ENCODE measurements at regions not wholly inside any gene's neighbourhood (a gene's known extent, or its start where the extent isn't known, plus 50 kb on each side); places are given as distances from the start of the nearest gene placed in this dataset.
"Not testable (repeated sequence)": the region's sequence is repeated elsewhere in the genome, so short reads cannot be mapped to it uniquely, and the experiment has no call there.

DNA sequence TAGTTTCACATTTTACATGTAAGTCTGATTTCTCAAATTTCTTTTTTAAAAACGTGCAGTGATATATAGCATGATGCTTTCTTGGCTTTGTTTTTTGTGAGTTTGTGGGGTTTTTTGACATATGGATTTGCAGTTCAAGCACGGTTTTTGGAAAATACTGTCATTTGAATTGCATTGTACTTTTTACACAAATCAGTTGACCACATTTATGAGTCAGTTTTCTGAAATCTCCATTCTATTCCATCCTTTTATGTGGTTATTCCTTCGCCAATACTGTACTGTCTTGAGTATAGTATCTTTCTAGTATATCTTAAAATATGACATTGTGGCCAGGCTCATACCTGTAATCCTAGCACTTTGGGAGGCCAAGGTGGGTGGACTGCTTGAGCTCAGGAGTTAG is 890.0 kb upstream of the CITED2 start:
- DNase-seq (ENCODE audit: low read depth) = no peak

DNA sequence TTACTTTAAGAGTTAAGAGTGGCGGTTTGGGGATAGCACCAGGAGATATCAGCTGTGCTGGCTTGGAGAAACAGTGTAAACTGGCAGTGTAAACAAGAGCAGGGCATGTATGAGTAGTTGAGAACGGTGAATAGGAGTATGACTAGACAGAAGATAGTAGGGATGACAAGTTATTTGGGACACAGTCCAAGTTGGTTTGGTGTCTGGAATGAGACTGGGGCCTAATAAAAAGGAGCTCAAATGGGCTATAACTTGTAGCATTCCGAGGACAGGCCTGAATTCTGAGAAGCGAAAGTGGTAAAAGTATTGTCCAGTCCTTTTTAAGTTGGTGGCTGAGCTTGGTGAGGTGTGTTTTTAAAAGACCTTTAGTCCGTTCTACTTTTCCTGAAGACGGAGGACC is 883.9 kb upstream of the CITED2 start:
- not testable (repeated sequence) for DNase-seq (ENCODE audit: low read depth)

DNA sequence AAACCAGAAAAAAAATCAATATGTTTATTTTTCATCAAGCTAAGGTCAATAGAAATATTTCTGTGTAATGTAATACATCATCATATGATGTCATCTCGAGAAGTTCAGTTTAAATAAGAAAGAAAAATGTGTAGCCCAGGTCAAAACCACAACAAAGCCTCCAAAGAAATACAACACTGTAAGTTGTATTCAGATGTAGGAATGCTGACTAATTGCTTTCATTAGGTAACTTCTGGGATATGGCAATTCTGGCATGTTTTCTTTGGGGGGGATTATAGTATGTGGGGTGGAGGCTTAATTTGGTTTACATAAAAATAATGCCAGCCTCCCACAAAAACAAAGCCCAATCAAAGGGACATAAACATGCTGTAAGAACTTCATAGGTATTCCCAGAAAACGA is 881.8 kb upstream of the CITED2 start:
- DNase-seq (ENCODE audit: low read depth) = no peak

DNA sequence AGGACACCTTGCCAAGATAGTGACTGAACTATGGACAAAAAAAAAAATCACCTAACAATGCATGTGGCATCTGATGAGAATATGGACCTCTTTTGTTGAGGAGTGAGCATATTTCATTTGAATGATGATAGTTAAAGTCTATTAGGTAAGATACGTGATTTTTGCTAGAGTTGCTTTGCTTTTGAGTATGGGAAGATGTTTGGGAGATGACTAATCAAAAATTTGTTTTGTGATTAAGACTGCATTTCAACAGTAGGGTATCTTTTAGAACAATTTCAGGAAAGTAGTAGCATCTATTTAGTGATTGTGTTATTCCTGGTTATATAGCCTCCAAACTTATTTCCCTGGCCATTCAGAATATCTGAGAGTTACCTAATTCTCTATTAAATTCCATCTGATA is 878.6 kb upstream of the CITED2 start:
- no peak for DNase-seq (ENCODE audit: low read depth)

DNA sequence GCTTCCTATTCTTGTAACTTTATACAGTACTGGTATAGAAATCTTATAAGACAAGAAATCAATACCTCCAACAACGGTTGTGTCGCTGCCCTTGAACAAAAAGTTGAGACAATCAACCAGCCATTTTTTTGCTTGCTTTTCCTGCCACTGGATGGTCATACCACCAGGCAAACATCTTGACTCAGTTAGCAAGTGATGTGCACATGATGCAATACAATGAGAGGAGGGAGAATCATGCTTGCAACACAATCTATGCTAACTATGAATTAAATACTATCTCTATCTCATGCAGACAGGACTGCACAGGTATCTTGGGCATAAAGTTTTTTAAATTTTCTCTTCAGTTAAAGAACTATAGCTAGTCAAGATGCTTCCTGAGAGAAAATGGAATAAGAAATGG is 877.7 kb upstream of the CITED2 start:
- no peak for DNase-seq (ENCODE audit: low read depth)

DNA sequence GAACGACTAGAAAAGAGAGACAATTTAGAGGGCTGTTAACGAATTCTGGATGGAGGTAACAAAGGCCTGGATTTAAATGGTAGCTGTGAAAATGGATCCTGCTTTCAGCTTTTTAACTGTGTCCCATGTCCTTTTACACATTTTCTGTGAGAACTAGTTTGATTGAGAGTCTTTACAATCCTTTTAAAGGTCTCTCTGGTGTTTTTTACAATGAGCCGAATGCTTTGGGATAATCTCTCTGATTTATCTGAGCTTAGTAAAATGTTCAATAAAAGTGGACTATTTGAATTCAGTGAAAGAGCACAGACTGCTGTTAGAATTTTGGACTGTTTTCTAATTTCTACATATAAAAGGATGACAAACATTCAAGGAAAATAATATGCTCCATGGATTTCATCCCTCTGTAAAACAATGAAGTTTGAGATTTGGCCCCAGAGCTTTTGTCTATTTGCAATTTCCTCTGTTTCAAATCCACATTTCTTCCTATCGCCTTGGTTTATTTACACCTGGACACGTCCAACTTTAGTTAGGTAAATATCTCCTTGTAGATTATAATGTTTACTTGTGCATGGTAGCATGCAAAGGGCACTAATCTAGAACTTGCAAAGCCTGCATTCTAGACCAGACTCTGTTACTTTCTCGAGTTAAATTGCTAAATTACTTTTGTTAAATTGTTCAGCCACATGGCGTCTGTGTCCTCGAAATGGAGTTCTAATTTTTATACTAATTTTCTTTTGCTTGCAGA is 871.0 kb upstream of the CITED2 start:
- no peak for DNase-seq (ENCODE audit: low read depth)

DNA sequence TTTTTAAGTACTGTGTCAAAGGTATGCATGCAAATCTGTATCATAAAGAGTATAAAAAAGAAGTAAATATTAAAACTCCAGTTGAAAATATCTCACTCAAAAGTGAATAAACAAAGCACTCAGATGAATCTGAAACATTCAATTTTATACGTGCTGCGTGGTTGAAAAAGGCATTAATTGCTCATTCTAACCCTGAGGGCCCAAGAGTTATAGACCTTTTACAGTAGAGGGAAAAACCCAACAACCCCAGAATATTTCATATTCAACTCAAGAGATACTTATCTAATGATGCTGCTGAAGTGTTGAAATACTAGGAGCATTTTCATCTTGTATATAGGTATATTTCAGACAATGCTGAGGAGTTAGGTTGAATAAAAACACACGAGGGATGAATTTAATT is 862.8 kb upstream of the CITED2 start:
- DNase-seq (ENCODE audit: low read depth) = no peak

DNA sequence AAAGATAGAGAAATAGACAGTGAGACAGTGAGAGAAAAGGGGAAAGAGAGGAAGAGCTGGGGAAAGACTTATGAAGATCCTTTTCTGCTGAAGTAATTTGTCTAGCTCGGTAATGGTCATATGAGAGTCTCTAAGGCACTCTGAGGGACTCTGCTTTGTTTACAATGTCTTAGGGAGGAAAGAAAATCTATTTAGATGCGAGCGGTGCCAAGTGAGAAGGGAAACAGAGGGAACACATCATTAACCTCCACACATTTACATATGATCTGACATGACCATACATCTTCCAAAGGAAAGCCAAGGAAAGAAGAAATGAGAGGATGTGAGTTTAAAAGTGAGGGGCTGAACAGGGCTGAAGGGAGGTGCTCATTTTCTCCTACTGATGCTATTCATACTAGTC is 862.3 kb upstream of the CITED2 start:
- DNase-seq (ENCODE audit: low read depth) = no peak

DNA sequence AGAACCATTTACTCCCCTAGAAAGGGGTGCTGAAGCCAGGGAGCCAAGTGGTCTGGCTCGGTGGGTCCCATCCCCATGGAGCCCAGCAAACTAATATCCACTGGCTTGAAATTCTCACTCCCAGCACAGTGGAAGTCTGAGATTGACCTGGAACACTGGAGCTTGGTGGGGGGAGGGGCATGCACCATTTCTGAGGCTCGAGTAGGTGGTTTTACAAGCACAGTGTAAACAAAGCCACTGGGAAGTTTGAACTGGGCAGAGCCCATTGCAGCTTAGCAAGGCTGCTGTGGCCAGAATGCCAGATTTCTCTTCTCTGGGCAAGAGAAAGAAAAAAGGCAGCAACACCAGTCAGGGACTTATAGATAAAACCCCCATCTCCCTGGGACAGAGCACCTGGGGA is 855.8 kb upstream of the CITED2 start:
- no peak for DNase-seq (ENCODE audit: low read depth)

DNA sequence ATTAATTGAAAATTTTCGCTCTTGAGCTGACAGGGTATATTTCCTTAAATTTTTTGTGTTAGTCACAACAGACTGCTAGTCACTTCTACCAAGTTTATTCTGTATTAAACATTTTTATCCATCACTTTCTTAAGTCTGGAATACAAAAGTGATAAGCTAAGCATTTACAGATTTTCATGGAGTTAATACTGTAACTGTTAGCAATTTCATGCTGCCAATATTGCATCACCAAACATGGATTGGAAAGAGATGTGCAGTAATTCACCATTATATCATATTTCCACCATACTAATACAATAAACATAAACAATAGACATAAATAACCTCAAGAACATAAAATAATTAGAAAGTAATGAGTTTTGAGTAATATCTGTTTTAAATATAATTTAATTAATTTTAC is 854.0 kb upstream of the CITED2 start:
- no peak for DNase-seq (ENCODE audit: low read depth)

DNA sequence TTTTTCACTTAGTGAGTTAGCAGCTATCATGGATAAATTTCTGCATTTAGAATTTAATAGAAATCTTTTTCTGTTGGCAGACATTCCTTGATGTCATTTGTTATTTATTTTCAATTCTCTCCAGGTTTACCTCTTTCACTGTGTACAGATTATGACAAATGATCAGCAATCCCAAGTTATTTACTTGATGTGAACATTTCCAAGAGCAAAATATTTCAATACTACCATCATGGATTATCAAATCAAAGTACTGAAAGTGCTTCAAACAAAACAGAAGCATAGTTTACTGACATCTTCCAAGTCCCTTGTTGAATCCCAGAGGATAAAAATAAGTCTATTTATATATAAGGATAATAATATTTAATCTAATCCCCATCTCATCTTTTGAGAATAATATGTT is 852.2 kb upstream of the CITED2 start:
- DNase-seq (ENCODE audit: low read depth) = no peak

DNA sequence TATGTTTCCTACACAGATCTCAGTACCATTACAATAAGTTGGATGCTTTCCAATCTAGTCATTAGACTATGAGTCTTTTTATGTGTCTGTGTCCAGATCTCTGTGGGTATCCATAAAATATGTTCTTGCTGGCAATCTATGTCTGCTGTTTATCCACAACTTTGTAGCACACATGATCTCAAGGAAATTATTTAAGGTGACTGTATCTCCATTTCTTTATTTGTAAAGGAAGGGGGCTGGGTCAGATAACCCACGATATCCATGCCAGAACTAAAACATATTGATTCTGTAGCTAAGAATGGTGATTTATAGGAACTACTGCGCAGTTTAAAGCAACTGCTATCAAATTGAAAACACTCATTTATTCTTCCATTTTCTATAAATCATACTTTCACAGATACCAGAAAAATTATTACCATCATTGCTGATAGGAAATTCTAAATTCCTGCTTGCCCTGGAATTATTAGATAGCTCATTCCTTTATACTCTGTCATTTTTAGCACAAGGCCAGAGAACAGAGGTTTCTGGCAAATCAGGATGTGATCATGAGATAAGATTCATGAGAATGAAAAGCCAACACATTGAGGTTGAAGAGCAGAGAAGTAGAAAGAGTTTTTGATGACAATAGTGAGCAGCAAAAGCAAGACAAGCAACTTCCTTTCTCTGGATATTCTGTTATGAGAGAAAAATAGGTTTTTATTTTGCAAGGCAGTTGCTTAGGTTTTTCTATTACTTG is 851.4 kb upstream of the CITED2 start:
- DNase-seq (ENCODE audit: low read depth) = no peak

DNA sequence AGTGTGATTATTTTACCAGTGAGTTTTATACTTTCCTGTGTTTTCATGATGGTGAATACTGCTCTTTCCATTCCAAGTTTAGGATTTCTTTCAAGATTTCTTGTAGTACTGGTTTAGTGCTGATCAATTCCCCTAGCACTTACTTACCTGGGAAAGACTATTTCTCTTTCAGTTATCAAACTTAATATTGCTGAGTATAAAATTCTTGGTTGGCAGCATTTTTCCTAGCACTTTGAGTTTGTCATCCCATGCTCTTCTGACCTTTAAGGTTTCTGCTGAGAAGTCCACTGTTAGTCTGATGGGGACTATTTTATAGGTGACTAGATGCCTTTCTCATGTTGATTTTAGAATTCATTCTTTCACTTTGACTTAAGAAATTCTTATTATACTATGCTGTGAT is 842.8 kb upstream of the CITED2 start:
- DNase-seq (ENCODE audit: low read depth) = no peak

DNA sequence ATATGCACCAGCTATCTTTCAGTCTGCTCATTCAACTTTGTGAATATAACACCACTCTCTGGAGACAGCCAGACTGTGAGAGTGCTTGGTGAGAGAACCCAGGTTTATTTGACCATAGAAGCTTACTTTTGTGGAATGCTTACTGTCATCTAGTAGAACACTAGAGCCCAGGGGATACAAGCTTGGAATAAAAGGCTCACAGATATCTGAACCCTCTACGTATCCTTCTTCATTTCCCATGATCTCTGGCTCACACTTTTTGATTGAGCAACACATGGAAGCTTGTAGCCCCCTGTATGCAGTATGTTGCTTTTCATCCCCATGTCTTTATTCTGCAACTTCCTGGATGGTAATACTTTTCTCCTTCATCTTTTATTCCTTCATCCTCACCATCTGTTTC is 835.3 kb upstream of the CITED2 start:
- DNase-seq (ENCODE audit: low read depth) = no peak

DNA sequence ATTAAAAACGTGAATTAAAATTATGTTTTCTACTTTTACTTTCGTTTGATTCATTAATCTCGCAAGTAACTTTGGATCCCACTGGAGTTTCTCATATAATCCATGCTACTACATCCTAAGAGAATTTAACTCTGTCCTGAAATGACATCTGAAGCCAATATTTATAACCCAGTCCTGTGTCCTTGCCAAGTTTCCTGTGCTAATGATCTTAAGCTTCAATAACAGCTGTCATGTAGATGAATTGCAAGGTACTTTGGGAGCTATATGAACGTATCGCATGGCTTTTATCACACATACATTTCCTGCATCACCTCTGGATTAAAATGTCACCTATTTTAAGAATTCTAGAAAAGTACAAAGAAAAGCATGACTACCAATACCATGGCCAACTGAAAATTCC is 833.8 kb upstream of the CITED2 start:
- no peak for DNase-seq (ENCODE audit: low read depth)

DNA sequence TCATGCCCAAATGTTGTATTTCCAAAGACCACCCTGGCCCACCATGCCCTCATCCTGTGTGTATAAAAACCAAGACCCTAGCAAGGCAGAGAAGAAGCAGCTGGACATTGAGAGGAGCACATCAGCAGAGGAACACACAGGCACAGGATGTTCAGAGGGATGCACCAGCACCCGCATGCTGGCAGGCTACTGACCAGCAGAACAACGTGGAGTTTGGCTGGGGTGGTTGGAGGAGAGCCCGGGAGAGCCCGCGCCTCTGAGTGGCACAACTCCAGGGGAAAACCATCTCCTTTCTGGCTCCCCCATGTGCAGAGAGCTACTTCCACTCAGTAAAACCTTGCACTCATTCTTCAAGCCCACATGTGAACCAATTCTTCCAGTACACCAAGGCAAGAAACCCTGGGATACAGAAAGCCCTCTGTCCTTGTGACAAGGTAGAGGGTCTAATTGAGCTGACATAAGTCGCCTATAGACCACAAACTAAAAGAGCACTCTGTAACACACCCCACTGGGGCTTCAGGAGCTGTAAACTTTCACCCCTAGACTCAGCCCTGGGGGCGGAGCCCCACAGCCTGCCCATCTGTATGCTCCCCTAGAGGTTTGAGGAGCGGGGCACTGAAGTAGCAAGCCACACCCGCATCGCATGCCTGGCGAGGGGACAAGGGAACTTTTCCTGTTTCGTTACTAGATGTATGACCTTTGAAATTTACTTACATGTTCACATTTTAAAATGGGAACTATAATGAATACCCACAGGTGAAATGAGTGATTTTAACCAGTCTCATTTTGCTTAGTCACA is 831.5 kb upstream of the CITED2 start:
- no peak for DNase-seq (ENCODE audit: low read depth)

DNA sequence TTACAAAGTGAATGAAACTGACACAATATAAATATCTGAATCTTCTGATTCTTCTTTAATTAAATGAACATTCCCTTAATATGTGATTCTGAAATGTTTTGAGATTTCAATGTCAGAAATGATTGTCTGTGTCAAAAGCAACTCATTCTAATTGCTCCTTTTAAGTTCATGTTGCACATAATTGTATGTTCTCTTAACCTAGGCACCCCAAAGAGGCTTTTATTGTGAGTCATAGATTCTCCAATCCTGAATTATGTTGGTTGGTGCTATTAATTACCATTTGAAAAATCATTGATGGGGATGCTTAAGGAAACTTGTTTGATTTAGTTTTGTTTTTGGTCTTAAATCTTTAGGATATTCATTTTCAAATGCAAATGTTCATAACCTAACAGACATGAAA is 829.7 kb upstream of the CITED2 start:
- DNase-seq (ENCODE audit: low read depth) = no peak

DNA sequence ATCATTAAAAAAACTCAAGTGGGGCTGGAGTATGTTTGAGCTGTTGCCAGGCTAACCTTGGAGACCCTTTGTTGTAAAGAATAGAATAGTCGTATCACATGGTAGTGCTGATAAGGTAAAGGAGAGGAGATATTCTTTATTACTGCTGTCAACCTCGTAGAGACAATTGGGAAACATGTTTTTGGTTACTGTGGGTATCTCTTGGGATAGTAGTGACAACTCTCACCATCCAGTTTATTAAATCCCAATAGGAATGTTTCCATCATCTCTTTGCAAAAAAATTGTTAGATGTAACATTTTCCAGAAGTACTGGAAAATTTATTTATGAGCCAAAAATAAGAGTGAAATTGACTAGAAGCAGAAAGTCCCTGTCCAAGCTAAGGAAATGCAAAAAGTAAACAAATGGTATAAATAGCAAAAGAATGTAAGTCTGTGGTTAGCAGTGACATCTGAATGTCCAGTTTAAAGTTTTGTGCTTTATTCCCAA is 829.3 kb upstream of the CITED2 start:
- DNase-seq (ENCODE audit: low read depth) = no peak

DNA sequence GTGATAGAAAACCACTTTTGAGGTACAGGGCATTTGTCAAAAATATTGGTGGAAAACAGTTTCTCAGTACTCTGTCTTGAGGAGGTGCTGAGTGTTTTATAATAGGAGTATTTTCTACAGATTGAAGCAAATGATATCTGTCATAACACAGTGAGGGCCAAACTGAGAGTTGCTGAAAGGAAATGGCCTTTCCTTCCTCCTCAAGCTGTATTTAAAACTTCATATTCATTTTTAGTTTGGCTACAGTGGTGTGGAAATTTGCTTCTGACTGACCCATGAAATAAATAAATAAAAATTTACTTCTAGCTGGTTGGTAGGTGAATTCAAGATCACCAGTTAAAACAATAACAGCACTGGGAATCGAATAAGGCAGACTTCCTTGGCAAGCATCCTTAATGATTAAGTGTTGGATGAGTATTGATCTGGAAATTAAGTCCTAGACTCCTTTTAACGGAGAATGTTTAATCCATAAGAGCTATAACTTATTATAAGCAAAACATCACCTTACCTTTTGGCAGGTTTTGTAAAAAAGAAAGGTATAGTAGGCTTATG is 828.6 kb upstream of the CITED2 start:
- no peak for DNase-seq (ENCODE audit: low read depth)

DNA sequence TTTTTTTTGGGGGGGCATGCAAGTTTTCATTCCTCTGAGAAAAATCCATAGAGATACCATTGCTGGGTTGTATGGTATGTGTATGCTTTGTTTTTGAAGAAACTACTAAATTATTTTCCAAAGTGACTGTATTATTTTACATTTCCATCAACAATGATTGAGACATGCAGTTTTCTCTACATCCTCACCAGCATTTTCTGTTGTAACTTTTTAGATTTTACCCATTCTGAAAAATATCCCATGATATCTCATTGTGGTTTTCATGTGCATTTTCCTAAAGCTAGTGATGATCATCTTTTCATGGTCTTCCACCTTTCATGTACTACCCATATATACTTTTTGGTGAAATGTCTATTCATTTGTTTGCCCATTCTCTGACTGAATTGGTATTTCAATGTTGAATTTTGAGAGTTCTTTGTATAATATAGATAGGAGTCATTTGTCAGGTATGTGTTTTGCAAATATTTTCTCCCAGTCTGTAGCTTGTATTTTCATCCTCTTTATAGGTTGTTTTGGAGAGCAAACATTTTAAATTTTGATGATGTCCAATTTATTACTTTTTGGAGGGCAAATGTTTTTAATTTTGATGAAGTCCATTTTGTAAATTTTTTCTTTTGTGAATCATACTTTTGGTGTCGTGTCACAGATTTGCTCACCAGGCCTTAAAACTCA is 827.5 kb upstream of the CITED2 start:
- DNase-seq (ENCODE audit: low read depth) = no peak

DNA sequence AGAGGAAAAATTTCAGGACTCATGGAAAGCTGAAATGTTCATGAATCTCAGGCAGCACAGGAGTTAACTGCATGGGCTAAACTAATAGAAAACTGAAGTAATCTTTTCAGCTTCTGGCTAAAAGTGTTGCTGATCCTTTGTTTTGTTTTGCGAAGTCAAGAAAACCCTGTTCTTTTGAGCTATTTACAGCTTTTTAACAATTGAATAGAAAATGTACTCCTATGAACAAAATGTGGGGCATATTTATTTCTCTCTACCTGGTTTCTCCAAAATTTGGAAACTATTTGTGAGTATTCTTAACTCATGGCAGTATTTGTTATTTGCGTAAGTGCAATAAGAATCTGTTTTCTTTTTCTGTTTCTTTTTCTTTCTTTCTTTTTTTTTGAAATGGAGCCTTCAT is 818.8 kb upstream of the CITED2 start:
- no peak for DNase-seq (ENCODE audit: low read depth)

DNA sequence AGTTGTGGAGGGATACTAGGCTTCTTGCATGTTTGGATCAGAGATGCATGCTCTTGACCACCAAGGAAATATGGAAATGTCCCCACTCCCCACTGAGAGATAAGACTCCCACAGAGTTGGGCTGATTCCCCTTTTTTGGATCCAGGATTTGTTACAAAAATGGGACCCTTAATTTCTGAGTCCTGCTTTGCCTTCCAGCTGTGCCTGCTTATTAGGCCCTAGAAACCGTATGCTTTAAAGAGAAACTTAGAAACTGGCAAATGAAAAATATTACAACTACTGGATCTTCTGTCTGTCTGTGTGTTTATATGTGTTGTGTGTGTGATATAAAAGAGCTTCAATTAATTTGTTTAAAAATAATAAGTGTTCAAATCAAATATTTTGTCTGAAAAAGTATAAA is 817.6 kb upstream of the CITED2 start:
- no peak for DNase-seq (ENCODE audit: low read depth)
